Caco-2 (cell line): ENCODE measurements at regions not wholly inside any gene's neighbourhood (a gene's known extent, or its start where the extent isn't known, plus 50 kb on each side); places are given as distances from the start of the nearest gene placed in this dataset.

ENCODE experiments used
- BruUV-seq: library from RNA; stranded (reverse); fragments of 400-500 nt; replicated peaks from 2 replicates; lab custom pipeline; 2021; lab: Mats Ljungman, UMichigan
- CTCF ChIA-PET: fragments of 300-600 bp; sonication (Branson Sonifier 250); formaldehyde crosslinking; loops from one replicate; lab custom pipeline; 2022; ENCODE audit warnings: antibody characterized with exemption; lab: Charles Lee
- POLR2A ChIA-PET: fragments of 300-600 bp; sonication (Branson Sonifier 250); formaldehyde crosslinking; loops from one replicate; lab custom pipeline; 2022; ENCODE audit warnings: antibody characterized with exemption; lab: Charles Lee
- DNase-seq, 2 experiments: peaks; one replicate each; pipeline versions ENCODE4 v3.0.0 to v3.0.0-alpha.2; 2020 to 2022
- H3K27me3 ChIP-seq: replicated peaks from 2 replicates; pipeline ENCODE4 v1.6.0; 2011; ENCODE audit warnings: low read length; ENCODE audit not compliant: control insufficient read depth, insufficient read depth
- H3K36me3 ChIP-seq: 2 replicates; pipeline ENCODE4 v1.5.1; 2011; ENCODE audit warnings: low read length; ENCODE audit not compliant: control insufficient read depth, insufficient read depth
- H3K4me1 ChIP-seq: fragments of 250-450 bp; sonication (Bioruptor Pico); 2 replicates; pipeline ENCODE4 v1.5.1; 2020; ENCODE audit warnings: mild to moderate bottlenecking
- H3K4me3 ChIP-seq: 2 replicates; pipeline ENCODE4 v1.5.1; 2011; ENCODE audit warnings: low read depth, mild to moderate bottlenecking, control low read depth, low read length
- H3K9me3 ChIP-seq: fragments of 250-450 bp; sonication (Bioruptor Pico); 2 replicates; pipeline ENCODE4 v1.5.1; 2020; ENCODE audit warnings: mild to moderate bottlenecking, moderate library complexity
- H3K27ac Mint-ChIP-seq: one replicate; pipeline ENCODE4 v1.8.0; 2022; ENCODE audit warnings: mixed read lengths; ENCODE audit not compliant: unreplicated experiment
- H3K27me3 Mint-ChIP-seq: one replicate; pipeline ENCODE4 v1.8.0; 2022; ENCODE audit warnings: mixed read lengths; ENCODE audit not compliant: insufficient read depth, unreplicated experiment
- H3K36me3 Mint-ChIP-seq: one replicate; pipeline ENCODE4 v1.8.0; 2022; ENCODE audit warnings: mild to moderate bottlenecking, mixed read lengths; ENCODE audit not compliant: insufficient read depth, unreplicated experiment
- H3K4me1 Mint-ChIP-seq: one replicate; pipeline ENCODE4 v1.8.0; 2022; ENCODE audit warnings: low read depth, mixed read lengths; ENCODE audit not compliant: unreplicated experiment
- H3K4me3 Mint-ChIP-seq: one replicate; pipeline ENCODE4 v1.8.0; 2022; ENCODE audit warnings: mild to moderate bottlenecking, moderate library complexity, mixed read lengths; ENCODE audit not compliant: unreplicated experiment
- H3K9me3 Mint-ChIP-seq: one replicate; pipeline ENCODE4 v1.8.0; 2022; ENCODE audit warnings: mixed read lengths; ENCODE audit not compliant: unreplicated experiment
- intact Hi-C: fragments of 100-400 bp; cut with micrococcal nuclease; formaldehyde crosslinking; loops from one replicate; pipeline ENCODE4 v1.10.0; 2022; ENCODE audit not compliant: unreplicated experiment
- TF ChIP-seq, protein P1 (sequence below), 2 experiments: fragments of 200-600 bp in 1 of 2; IDR thresholded peaks; 1 replicate in 1 of 2; 2 replicates in 1 of 2; pipeline versions ENCODE4 v1.5.1 to v1.8.0; 2011 to 2022; ENCODE audit warnings: antibody characterized with exemption in 1 of 2, control low read depth in 1 of 2, inconsistent platforms in 1 of 2, low read depth in 1 of 2, low read length in 1 of 2, mild to moderate bottlenecking in 1 of 2, moderate library complexity in 1 of 2; ENCODE audit not compliant: insufficient read depth in 1 of 2, severe bottlenecking in 1 of 2, unreplicated experiment in 1 of 2

DNA sequence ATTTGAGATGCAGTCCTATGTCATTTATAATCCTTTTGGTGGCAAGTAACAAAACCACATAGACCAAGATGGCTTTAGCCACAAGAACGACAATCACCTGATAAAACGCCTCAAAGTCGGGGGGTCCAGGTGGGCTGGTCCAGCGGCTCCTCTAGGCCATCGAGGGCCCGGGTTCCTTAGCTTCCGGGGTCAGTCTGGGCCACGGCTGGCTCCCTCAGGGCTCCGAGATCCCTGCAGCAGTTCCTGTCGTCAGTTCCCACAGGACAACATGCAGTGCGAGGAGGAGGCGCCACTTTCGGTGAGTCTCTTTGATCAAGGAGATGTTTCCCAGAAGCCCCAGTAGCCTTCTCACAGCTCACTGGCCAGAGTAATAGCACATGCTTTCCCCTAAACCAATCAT, 574.6 kb downstream of the AACS start:
- TF ChIP-seq, protein P1, sequence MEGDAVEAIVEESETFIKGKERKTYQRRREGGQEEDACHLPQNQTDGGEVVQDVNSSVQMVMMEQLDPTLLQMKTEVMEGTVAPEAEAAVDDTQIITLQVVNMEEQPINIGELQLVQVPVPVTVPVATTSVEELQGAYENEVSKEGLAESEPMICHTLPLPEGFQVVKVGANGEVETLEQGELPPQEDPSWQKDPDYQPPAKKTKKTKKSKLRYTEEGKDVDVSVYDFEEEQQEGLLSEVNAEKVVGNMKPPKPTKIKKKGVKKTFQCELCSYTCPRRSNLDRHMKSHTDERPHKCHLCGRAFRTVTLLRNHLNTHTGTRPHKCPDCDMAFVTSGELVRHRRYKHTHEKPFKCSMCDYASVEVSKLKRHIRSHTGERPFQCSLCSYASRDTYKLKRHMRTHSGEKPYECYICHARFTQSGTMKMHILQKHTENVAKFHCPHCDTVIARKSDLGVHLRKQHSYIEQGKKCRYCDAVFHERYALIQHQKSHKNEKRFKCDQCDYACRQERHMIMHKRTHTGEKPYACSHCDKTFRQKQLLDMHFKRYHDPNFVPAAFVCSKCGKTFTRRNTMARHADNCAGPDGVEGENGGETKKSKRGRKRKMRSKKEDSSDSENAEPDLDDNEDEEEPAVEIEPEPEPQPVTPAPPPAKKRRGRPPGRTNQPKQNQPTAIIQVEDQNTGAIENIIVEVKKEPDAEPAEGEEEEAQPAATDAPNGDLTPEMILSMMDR (IDR thresholded peaks at IDR 0.05; ENCODE audit: insufficient read depth in 1 of 2, low read depth in 1 of 2, low read length in 1 of 2, severe bottlenecking in 1 of 2, unreplicated experiment in 1 of 2): no peak
- H3K4me3 Mint-ChIP-seq: no peak overlapping the region
- intact Hi-C loops: no loop called here
- H3K9me3 Mint-ChIP-seq: no peaks in the 10 kb centered on the region
- no peaks in the 10 kb centered on the region for H3K4me1 ChIP-seq
- DNase-seq: no peak
- H3K27me3 ChIP-seq: no peaks in the 10 kb centered on the region
- H3K27ac Mint-ChIP-seq: no peak overlapping the region
- no peaks in the 10 kb centered on the region for H3K4me1 Mint-ChIP-seq
- H3K9me3 ChIP-seq: no peaks in the 10 kb centered on the region
- H3K27me3 Mint-ChIP-seq: peaks cover 19% of the 10 kb centered on the region
- no peaks in the 10 kb centered on the region for H3K36me3 ChIP-seq
- no TSS peak for BruUV-seq
- ChIA-PET POLR2A (no interaction called here), CTCF (no interaction called here)
- H3K36me3 Mint-ChIP-seq: no peaks in the 10 kb centered on the region
- H3K4me3 ChIP-seq: no peak overlapping the region

DNA sequence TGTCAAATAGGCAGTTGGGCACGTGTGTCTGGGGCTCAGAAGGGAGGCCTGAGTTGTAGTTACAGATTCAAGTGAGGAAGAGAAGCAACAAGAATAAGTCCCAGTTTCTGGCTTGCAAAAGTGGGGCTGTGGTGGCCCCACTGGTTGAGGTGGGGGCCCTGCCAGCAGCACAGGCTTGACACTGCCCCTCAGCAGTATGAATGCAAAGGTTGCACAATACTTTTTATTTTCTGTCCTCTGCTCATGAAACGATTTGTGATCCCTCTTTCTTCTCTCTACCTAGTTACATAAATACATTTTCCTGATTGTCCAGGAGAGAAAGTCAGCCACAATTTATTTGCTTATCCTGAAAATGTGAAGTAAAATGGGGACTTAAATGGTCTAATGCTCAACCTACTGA, 577.8 kb downstream of the AACS start:
- Histone ChIP-seq H3K4me3 (no peak overlapping the region), H3K4me1 (no peaks in the 10 kb centered on the region), H3K36me3 (no peaks in the 10 kb centered on the region), H3K27me3 (no peaks in the 10 kb centered on the region), H3K9me3 (no peaks in the 10 kb centered on the region)
- Mint-ChIP-seq H3K36me3 (no peaks in the 10 kb centered on the region), H3K4me3 (no peak overlapping the region), H3K27ac (no peak overlapping the region), H3K9me3 (no peaks in the 10 kb centered on the region), H3K4me1 (no peaks in the 10 kb centered on the region), H3K27me3 (peaks cover 17% of the 10 kb centered on the region)
- no TSS peak for BruUV-seq
- no peak for DNase-seq
- intact Hi-C loops: no loop called here
- POLR2A ChIA-PET: no interaction called here
- CTCF ChIA-PET: no interaction called here
- TF ChIP-seq, protein P1 (IDR thresholded peaks at IDR 0.05; ENCODE audit: insufficient read depth in 1 of 2, low read depth in 1 of 2, low read length in 1 of 2, severe bottlenecking in 1 of 2, unreplicated experiment in 1 of 2): no peak

DNA sequence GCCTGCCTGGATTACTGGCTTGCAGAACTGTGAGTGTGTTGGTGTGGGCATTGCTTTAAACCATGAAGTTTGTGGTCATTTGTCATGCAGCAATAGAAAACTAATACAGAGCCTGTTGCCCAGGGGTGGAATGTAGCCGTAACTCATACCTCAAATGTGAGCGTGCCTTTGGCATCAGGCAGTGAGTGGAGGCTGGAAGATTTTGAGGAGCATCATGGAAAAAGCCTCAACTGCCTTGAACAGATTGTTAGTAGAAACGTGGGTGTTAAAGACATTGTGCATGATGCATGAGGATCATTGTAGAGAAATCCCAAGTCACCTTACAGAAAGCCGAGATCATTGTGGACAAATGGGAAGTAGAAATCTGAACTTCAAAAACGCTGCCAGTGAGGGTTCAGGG, 580.5 kb downstream of the AACS start:
- intact Hi-C loops: no loop called here
- no peaks in the 10 kb centered on the region for H3K27me3 ChIP-seq
- Mint-ChIP-seq H3K36me3 (no peaks in the 10 kb centered on the region), H3K4me3 (no peak overlapping the region), H3K9me3 (no peaks in the 10 kb centered on the region), H3K27ac (no peak overlapping the region), H3K4me1 (no peaks in the 10 kb centered on the region), H3K27me3 (peaks cover 13% of the 10 kb centered on the region)
- no peaks in the 10 kb centered on the region for H3K36me3 ChIP-seq
- H3K4me3 ChIP-seq: no peak overlapping the region
- ChIA-PET POLR2A (no interaction called here), CTCF (no interaction called here)
- no peaks in the 10 kb centered on the region for H3K9me3 ChIP-seq
- TF ChIP-seq, protein P1 (IDR thresholded peaks at IDR 0.05; ENCODE audit: insufficient read depth in 1 of 2, low read depth in 1 of 2, low read length in 1 of 2, severe bottlenecking in 1 of 2, unreplicated experiment in 1 of 2): no peak
- H3K4me1 ChIP-seq: no peaks in the 10 kb centered on the region
- DNase-seq: no peak
- BruUV-seq: no TSS peak
